NCI-H2029 treated with DMSO at 0.1 percent for 48 hours (cell line): ENCODE measurements at regions not wholly inside any gene's neighbourhood (a gene's known extent, or its start where the extent isn't known, plus 50 kb on each side); places are given as distances from the start of the nearest gene placed in this dataset.
A peak's percentile ranks its signal among the peaks of the same experiment; 100 is the strongest.

Source experiments
- DNase-seq: peaks from one replicate; lab custom pipeline; 2025; lab: John Stamatoyannopoulos, UW

DNA sequence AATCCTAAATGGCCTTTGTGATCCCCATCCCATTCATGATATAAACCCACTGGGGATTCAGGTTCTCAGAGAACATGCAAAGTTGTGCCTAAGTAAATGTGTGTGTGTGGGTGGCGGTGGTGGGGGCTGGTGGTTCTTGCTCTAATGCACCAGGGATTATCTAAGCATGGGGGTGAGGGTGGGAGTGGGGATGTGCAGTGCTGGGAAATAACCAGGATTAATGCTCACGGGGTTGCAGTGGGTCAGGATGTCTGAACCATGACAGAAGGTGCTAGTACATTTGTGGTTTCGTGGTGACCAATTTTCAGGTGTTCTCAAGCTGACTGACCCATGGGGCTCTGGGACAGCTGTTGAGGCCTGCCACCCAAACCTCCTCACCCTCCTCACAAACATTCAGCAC lies 101.0 kb downstream of the ZNF608 start:
- no peak for DNase-seq

- DNase-seq, result no peak
Observed at GRCh38 chr5:124644582-124644981, 101.9 kb downstream of the ZNF608 start.

- DNase-seq, result no peak
Observed at GRCh38 chr5:124644138-124644537, 102.3 kb downstream of the ZNF608 start.

GRCh38 chr5:124643336-124643735 lies 103.1 kb downstream of the ZNF608 start:
- no peak for DNase-seq

GRCh38 chr5:124642151-124642550 lies 104.3 kb downstream of the ZNF608 start:
- no peak for DNase-seq

GRCh38 chr5:124641154-124641792 lies 105.2 kb downstream of the ZNF608 start:
- DNase-seq, result peak; percentile 53

DNA sequence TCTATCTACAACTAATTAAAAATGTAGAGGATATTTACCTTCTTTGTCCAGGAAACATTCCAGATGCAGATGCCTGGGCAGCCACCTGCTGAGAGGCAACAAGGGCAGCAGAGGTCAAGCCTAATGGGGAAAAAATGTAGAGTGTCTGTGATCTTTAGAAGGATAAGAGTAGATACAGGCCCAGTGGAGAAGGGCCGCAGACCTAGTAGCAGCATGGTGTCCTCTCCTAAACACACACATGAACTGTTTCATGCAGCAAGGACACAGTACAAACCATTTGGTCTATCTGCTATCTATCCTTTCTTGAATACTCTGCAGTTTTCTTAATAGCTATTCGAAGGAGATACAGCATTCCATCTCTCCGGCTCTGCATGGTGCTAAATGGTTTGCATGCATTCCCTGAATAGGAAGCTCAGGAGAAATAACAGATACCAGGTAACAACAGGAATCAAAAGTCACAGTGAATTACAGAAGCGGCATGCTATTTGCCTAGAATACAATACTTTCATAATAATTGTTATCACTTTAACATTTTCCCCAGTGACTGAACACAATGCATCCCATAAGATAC lies 107.3 kb downstream of the ZNF608 start:
- DNase-seq, result no peak

GRCh38 chr5:124637011-124637410 lies 109.4 kb downstream of the ZNF608 start:
- DNase-seq, result no peak

- DNase-seq, result no peak
Observed at GRCh38 chr5:124634741-124635323, 111.6 kb downstream of the ZNF608 start.

- no peak for DNase-seq
Observed at GRCh38 chr5:124634228-124634739, 112.2 kb downstream of the ZNF608 start.

- DNase-seq, result no peak
Observed at GRCh38 chr5:124633209-124633608, 113.2 kb downstream of the ZNF608 start.

- DNase-seq, result no peak
Observed at GRCh38 chr5:124631874-124632550, 114.4 kb downstream of the ZNF608 start.

DNA sequence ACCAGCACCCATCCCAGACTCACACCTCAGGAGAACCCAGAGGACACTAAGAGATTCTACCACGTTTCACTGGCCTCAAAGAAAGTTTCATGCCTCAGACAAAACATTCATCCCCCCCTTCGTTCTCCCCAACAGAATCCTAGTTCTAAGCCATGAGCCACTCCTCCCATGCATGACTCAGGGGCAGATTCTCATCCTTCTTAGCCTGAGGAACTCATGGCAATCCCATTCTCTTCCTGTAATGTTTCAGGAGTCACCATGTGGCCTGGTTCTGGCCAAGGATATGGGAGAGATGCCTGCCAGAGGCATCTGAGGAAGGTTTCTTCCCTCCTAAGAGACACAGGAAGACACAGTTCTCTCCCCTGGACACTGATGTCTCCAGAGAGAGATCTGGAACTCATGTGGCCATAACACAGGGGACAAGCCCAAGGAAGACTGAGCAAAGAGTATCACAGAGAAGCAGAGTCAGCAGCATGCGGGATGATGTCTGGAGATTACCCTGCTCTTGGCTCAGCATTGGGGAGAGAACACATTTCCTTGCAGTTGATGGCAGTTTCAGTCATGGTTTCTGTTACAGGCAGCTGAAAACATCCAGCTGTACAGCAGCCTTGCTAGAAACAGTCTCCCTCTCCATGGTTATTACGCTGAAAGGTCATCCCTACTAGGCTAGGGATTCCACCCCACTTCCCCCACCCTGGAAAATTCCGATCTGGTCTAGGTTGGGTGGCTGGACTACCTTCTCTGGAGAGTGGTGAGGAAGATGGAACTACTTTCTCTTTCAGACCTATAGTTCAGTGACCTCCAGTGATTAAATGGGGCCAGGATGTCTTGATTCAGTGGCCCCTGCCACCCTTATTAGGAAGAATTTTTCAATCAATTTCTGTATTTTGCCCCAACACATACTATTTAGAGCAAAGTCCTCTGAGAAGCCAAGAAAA lies 115.4 kb downstream of the ZNF608 start:
- DNase-seq, result no peak

DNA sequence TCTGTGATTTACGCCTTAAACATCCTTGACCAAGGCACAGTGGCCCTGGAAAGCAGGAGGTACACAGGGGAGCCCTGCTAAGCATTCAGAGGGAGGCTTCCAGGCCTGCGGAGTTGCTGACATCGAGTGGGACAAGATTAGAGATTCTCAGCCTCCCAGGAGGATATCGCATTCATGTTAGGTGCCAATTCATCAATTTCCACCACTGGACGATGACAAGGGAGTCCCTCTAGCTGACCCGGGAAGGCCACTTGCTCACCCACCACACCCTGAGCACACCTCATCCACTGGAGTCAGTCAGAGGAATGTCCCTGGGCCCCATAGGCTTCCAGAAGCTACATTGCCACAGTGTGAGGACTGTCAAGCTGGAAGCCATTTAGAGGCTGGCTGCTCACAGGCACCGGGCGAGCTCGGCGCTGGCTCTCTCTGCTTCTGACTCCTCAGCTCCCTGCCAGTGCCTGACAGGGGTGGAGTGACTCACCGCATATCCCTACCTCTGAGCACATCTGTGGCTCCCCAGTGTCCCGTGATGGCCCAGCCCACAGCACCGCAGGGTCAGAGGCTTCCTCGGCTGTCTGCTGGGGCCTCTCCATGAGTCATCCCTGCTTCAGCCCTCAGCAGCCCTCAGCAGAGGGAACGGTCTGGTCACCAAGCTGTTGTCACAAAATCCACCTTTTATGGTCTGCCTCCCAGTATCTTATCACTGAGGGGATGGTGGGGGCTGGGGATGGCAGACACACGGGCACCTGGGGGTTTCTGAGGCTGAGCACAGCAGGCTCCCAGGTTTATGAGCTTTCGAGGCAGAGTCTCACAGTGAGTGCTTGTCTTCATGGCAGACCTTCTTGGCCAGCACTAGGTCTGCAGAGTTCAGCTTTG lies 117.5 kb downstream of the ZNF608 start:
- no peak for DNase-seq

DNA sequence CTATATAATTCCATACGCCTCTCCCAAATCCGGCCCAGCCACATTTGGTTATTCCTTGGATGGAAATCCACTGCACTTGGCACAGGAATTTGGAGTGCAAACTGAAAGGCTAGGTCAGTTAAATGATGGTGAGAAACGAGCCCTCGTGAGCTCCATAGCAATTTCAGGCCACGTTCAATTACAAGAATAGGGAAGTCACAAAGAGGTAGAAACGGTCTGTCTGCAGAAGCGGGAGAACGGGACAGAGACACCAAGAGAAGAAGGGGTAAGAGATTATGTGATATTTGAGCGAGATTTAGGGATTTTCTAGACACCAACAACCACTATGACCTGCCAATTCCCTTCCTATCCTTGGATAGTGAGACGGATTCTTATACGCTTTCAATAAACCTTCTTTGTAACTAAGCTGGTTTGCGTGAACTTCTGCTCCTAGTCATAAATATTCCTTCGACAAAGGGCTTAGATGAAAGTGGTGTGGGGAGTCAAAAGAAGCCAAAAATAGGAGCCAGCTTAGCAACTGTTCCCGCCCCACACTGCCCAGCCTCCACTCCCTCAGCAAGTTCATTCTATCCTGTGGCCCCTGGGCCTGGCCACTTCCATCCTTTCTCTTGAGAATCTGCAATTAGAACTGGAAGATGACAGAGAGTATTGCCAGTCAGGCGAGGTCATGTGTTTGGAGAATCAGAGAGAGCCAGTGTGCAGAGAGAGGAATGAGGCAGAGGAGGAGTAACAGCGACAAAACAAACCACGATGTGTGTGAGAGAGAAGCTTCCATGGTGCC lies 118.4 kb downstream of the ZNF608 start:
- no peak for DNase-seq

DNA sequence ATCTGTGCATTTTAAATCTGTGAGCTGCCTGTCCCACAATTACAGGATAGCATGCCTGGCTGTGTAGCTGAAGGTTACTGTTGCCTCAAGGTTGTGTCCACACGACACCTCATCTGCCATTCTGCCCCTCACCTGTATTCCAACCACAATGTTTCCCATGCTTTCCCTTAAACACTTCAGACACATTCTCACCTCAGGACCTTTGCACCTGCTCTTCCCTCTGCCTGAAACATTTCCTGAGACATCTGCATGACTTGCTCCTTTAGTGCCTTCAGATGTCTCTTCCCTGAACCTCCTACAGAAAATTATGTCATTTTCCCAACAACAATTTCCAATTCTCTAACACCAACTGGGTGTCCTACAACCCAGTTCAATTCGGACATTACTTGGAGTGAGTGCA lies 120.4 kb downstream of the ZNF608 start:
- DNase-seq, result no peak

DNA sequence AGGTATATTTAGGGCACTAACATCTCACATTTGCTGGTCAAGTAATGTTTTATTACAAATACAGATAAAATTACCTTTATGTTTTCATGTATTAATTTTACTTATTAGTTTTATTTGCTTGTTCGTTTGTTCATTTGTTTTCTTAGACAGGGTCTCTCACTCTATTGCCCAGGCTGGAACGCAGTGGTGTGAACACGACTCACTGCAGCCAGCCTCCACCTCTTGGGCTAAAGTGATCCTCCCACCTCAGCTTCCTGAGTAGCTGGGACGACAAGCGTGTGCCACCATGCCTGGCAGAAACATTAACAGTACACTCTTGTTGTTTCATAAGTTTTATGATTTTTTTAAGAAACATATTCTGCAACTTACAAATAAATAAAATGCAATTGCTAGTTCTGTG lies 123.2 kb downstream of the ZNF608 start:
- DNase-seq, result no peak

DNA sequence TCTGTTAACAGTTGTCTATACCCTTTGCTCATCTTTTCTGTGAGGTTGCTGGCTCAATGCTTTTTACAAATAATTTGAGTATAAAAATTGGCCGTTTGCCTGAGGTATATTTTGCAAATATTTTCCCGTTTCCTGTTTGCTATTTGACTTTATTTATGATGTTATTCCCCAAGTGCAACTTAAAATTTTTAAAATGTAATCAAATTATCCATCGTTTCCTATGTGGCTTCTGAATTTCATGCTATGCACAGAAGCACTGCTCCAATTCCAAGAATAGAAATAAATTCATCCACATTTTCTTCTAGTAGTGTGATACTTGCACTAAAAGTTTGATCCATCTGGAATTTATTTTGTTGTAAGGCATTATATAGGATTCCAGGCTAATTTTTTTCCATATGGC lies 123.6 kb downstream of the ZNF608 start:
- no peak for DNase-seq

DNA sequence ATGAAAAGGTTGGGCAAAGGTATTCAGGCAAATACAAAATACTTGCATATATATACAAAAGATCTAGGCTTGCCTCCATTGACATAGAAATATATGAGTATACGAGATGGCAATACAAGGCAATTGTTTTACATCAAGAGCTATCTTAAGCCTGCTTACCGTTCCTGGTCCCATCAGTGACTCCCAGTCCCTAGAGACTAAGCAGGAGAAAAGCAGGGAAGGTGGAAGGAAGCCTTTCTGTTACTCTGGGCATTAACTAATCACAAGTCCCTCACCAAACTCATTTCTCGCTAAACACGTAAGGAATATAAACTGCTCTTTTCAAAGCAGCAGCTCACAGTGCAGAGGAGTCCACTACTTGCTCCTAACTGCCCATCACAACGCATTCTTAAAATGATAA lies 125.2 kb downstream of the ZNF608 start:
- DNase-seq, result no peak

DNA sequence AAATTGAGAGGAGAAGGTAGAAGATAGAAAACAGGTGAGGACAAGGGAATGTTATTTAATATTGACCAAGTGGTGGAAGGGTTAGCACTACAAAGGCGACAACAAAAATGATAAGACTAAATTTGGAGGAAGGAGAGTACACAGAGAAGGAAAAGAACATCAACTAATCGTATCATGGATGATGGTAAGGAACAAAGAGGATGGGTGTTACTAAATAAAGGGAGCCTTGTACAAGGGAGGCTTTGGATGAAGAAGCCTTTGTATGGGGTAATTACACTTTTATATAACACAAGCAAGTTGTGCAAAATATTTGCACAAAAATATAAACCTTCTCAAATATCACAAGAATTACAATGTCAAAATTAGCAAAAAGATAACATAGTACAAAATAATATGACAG lies 125.7 kb downstream of the ZNF608 start:
- DNase-seq, result no peak
